Stimulated activated CD8-positive, alpha-beta memory T cell treated with anti-CD3 and anti-CD28 coated beads, Interleukin-15, amount 100 ng/mL, for 1 hour (primary cell): ENCODE measurements at regions not wholly inside any gene's neighbourhood (a gene's known extent, or its start where the extent isn't known, plus 50 kb on each side); places are given as distances from the start of the nearest gene placed in this dataset.

Source experiments
- DNase-seq: peaks from one replicate; pipeline ENCODE4 v3.0.0-alpha.2; 2020; ENCODE audit warnings: low read depth

DNA sequence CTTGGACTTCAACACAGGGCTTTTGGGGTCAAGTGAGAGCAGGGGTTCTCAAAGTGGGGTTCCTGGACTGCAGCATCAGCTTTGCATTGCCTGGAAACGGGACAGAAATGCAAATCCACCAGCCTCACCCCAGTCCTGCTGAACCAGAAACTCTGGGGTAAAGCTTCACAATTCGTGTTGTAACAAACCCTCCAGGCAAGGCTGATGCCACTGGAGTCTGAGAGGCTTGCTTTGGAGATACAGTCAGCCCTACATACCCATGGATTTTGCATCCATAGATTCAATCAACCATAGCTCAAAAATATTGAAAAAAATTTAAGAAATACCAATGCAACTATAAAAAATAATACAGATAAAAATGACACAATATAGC, 160.4 kb upstream of the ECI2 start:
- DNase-seq: no peak

- no peak for DNase-seq
These were observed 159.8 kb upstream of the ECI2 start for GRCh38 chr6:4295058-4295782.

GRCh38 chr6:4294636-4295035, 159.3 kb upstream of the ECI2 start:
- no peak for DNase-seq

DNA sequence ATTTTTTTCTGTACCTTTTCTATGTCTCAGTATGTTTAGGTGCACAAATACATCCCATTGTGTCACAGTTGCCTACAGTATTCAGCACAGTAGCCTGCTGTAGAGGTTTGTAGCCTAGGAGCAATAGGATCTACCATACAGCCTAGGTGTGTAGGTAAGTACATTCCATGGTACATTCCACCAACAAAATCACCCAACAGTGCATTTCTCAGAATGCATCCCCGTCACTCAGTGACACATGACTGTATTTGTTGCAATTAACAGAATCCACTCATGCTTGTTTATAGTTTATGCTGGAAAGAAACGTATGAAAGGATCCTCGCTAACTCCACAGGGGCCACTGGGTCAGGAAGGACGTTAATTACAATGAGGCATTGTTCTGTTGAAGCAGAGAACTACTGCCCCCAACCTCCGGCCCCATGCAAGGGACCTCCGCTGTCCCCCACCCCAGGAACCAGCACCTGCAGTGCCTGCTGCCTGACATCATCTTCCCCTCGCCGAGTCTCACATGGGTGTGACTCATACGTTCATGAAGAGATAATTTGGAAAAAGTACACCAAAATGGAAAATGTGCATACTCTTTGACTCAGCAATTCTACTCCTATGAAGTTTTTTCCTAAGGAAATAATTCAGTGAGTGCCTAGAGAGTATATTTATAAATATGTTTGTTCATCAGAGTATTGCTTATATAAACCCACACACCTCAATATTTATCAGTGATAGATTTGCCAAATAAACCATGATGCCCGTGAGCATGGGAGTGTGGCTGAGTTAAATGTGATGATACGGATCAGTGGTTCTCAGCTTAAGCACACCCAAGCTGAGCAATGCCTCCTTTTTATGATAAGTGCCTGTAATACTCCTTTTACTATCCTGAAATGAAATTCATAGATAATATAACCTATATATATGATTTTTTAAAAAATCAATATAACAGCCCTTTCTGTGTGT, 156.4 kb upstream of the ECI2 start:
- DNase-seq: no peak

- DNase-seq: no peak
These were observed 154.5 kb upstream of the ECI2 start for GRCh38 chr6:4289770-4290320.

DNA sequence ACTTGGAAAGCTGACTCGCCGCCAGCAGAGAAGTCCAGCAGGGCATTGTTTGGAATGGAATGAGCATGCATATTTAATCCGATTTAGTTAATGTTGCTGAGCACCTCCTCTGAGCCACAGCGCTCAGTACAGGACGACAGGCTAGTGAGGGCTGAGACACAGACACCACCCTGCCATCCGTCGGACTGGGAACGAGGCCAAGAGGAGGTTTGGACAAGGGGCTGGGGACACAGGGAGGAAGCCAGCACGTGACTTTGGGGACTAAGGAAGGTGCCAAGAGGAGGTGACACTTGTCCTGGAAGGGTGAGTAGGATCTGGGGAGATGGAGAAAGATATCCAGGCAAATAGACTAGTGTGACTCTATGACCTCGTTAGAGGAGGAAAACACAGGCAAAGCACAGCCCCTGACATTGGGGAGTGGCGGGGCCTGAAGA, 152.5 kb upstream of the ECI2 start:
- DNase-seq: no peak

DNA sequence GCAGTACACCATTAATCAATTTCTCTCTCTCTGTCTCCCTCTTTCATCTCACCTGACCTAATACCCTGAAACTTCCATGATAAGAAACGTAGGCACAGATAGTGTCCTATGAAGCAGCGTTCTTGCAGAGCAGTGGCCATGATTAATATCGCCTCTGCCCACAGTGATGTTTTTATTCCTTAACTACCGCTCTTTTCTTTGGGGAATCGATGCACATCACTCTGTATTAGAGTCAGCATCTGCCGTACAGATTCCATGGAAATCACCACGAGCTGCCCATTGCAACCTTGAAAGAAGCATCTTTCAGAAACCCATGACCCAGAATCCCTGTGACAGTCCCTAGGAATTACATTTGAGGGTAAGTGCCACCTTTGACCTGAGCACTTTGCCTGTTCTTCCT, 152.0 kb upstream of the ECI2 start:
- DNase-seq: no peak

DNA sequence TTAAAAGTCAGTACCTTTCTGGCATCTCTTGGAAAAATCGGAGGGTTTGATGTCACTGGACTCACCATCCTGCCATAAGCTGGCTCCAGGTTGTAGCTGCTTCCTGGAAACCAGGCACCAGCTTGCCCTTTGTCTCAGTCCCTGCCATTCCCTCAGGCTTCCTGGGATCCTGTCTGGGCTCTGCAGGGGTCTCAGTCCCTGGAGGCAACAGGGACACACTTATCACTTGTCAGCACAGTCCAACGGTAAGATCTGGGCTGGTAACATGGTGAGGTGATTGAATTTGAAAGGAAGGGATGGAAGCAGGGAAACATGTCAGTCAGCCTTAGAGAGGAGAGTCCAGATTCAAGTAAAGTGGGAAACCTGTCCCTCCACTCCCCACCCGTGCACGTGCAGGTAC, 147.6 kb upstream of the ECI2 start:
- no peak for DNase-seq

DNA sequence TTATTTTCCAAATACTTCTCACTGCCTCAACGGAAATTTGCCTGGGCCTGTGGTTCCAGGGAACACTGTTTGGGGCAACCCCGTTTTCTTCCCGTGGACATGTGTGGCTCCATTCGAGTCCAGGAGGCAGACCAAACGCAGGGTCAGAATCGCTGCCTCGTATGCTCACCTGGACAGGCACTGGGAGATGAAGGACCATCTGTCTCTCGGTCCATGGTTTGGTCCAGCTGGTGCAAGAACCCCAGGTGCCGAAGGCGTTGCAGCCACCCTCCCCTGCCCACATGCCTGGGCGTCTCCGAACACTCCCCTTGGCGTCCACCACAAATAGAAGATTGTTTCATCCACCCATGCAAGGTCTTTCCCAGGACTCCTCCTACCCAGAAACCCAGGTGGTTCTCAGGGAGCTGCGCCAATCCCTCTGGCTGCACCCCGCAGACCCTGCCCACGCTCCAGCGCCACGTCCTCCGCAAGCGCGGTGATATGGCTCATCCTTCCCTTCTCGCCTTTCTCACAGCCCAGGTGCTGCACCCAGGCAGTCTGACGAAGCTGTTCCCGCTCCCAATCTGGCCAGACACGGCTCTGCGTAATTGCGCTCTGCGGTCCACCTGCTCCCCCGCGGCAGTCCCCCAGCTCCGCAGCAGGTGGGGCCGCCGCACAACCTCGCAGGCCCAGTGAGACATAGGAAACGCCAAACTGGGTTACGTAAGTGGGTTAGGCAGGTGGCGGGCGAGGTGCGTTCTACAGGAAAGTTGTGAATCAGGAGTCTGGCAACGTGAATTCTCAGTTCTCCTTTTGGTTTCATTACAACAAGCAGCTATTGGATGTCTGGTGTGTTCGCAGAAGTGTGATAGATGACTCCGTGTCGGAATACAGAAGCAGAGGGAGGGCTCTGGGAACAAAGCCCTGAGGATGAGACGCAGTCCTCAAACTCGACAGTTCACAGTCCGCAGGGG, 146.2 kb upstream of the ECI2 start:
- no peak for DNase-seq

- DNase-seq: no peak
These were observed 145.3 kb upstream of the ECI2 start for GRCh38 chr6:4280707-4281106.

- no peak for DNase-seq
These were observed 144.7 kb upstream of the ECI2 start for GRCh38 chr6:4280031-4280430.

DNA sequence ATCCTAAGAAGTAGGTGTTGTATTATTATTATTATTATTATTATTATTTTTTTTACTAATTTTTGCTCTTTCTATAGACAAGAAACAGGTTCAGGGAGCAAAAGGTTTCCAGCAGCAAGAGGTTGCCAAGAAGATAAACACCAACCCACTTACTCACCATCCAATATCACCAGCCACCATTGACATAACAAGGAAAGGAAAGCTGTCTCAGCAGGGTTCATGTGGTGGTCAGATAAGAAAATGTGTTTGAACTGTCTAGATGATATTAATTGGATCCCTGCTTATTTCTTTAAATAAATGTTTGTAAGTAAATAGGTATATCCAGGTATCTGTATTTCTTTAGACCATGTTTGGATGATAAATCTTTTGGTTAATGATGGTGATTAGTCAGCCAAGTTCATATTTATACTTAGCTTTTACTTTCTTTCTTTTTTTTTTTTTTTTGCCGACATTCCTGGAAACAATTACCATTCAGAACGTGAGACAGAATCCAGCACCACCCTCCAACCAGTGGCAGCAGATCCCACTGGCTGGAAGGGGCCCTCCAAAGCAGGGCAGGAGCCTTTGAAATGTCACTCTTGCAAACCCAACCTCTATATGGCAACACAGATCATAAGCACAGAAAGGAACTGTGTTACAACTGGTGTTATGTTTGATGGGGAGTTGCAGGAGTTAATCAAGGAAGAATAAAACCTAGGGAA, 139.2 kb upstream of the ECI2 start:
- no peak for DNase-seq

DNA sequence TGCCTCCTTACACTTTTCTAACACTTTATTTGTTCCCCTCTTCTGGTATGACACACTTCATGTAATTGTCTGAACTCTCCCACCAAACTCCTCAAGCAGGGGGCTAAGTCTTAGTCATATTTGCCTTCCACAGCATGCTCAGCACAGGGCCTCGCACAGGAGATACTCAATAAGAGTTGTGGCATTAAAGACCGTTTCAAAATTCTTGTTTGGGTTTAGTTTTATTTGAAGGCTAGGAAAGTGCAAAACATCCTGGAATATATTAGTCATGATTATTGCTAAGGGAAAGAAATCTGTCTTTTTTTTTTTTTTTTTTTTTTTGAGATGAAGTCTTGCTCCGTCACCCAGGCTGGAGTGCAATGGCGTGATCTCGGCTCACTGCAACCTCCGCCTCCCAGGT, 137.6 kb upstream of the ECI2 start:
- no peak for DNase-seq

- DNase-seq: no peak
These were observed 136.5 kb upstream of the ECI2 start for GRCh38 chr6:4271761-4272470.

GRCh38 chr6:4270776-4271175, 135.4 kb upstream of the ECI2 start:
- DNase-seq: no peak

DNA sequence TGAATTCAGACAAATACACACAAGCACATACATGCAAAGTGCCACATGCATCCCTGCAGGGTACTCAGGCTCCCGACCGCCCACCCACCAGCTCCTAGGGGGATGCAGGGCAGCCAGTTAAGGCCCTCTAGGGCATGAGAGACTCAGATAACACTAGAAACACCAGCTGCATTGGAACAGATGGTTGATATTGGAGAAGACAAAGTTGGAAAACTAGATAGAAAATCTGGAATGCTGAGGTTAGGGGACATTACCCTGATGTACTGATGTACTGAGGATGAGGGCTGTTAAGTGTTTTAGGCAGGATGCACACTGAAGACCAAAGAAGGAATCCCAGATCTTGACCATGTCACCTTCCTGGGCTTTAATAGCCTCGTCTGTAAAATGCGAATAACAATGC, 134.6 kb upstream of the ECI2 start:
- DNase-seq: no peak

DNA sequence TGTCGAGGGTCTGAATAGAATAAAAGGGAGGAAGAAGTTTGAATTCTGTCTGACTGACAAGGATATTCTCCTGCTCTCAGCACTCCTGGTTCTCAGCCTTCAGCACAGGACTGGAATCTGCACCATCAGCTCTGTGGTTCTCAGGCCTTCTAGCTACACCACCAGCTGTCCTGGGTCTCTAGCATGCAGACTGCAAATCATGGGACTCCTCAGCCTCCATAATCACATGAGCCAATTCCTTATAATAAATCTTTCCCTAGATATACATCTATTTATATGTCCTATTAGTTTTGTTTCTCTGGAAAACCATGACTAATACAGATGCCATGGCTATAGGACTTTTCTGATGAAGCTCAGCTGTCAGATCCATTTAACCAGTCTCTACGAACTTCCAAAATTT, 132.8 kb upstream of the ECI2 start:
- no peak for DNase-seq

DNA sequence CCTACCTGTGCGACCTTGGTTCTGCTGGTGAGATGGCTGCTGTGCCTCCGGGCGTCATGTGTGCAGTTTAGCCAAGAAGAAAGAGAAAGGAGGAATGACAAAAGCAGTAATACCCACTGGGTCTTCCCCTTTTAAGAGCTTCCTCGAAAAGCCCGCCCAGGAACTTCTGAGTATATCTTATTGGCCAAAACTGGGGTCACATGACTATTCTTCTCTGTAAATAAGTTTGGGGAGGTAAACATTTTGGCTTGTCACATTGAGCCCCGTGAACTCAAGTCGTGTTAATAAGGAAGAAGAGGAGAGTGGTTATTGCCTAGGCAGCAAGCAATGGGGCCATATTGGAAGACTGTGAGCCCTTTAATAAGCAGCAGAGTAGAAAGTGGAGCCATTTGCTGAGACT, 130.4 kb upstream of the ECI2 start:
- no peak for DNase-seq

- DNase-seq: no peak
These were observed 129.2 kb upstream of the ECI2 start for GRCh38 chr6:4264601-4265000.

DNA sequence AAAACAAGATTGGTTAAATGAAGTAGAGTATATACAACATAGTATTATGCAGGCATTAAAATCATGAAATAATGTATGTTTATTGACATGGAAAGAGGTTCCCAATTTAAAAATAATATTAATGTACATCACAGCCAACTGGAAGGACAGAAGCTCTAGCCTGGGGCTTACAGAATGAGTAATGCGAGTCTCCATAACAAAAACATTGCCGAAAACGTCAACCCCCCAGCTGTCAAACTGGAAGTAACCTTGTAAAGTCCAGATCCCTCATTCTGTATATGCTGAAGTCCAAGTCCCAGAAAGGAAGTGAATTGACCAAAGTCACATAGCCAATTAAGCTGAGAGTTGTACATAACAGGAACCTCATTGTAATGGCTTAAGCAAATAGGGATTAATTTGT, 128.7 kb upstream of the ECI2 start:
- DNase-seq: no peak

DNA sequence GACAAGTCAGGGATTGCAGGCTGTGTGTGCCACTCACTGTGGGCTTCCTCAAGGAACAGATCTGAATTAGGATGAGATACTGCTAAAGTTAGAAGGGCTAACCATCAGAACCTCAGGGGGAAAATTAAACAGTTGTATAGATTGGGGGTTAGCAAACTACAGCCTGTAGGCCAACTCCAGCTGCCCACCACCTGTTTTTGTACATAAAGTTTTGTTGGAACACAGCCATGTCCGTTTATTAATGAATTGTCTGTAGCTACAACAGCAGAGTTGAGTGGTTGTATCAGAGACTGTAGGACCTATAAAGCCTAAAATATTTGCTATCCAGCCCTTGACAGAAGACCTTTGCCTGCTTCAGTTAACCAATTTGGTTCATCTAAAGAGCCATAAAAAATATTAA, 127.2 kb upstream of the ECI2 start:
- DNase-seq: no peak
